Neural cell (in vitro differentiated cells): ENCODE measurements at regions not wholly inside any gene's neighbourhood (a gene's known extent, or its start where the extent isn't known, plus 50 kb on each side); places are given as distances from the start of the nearest gene placed in this dataset.

Experiments
- H2AFZ ChIP-seq: fragments of 200-600, 300-800 bp; sonication (generic), shearing (Covaris generic); 2 replicates; pipeline ENCODE4 v1.6.0; 2014; ENCODE audit warnings: low read depth, mild to moderate bottlenecking, antibody characterized with exemption, low read length, moderate library complexity
- H3F3A ChIP-seq: fragments of 200-600 bp; shearing (Covaris generic); 2 replicates; pipeline ENCODE4 v1.6.1; 2016; ENCODE audit warnings: mild to moderate bottlenecking, moderate library complexity, mixed read lengths, antibody characterized with exemption, low read length; ENCODE audit not compliant: insufficient read depth, poor library complexity, severe bottlenecking
- H3K27ac ChIP-seq: fragments of 200-600, 300-800 bp; sonication (generic), shearing (Covaris generic); 2 replicates; pipeline ENCODE4 v1.5.1; 2014; ENCODE audit warnings: mild to moderate bottlenecking, low read length, moderate library complexity
- H3K27me3 ChIP-seq: fragments of 300-800, 200-600 bp; sonication (generic), shearing (Covaris generic); 2 replicates; pipeline ENCODE4 v1.6.0; 2014; ENCODE audit warnings: mild to moderate bottlenecking, low read depth, low read length, moderate library complexity; ENCODE audit not compliant: insufficient read depth
- H3K36me3 ChIP-seq: fragments of 300-800, 200-600 bp; sonication (generic), shearing (Covaris generic); 2 replicates; pipeline ENCODE4 v1.5.1; 2014; ENCODE audit warnings: mild to moderate bottlenecking, antibody characterized with exemption, low read length, moderate library complexity; ENCODE audit not compliant: insufficient read depth
- H3K4me2 ChIP-seq: fragments of 300-800, 200-600 bp; sonication (generic), shearing (Covaris generic); 2 replicates; pipeline ENCODE4 v1.6.0; 2014; ENCODE audit warnings: mild to moderate bottlenecking, low read length
- H3K4me3 ChIP-seq: fragments of 300-800, 200-600 bp; sonication (generic), shearing (Covaris generic); 2 replicates; pipeline ENCODE4 v1.5.1; 2014; ENCODE audit warnings: mild to moderate bottlenecking, low read length, moderate library complexity
- H3K79me2 ChIP-seq: fragments of 200-600 bp; shearing (Covaris generic); replicated peaks from 2 replicates; pipeline ENCODE4 v1.6.0; 2014; ENCODE audit warnings: mild to moderate bottlenecking, low read length, moderate library complexity; ENCODE audit not compliant: insufficient read depth
- H3K9ac ChIP-seq: fragments of 300-800, 200-600 bp; sonication (generic), shearing (Covaris generic); 2 replicates; pipeline ENCODE4 v1.6.1; 2016; ENCODE audit warnings: mild to moderate bottlenecking, low read length, mixed read lengths
- H3K9me2 ChIP-seq: fragments of 200-600 bp; shearing (Covaris generic); 2 replicates; pipeline ENCODE4 v1.6.1; 2016; ENCODE audit warnings: mild to moderate bottlenecking, low read length, mixed read lengths; ENCODE audit not compliant: insufficient read depth
- H3K9me3 ChIP-seq: fragments of 200-600, 300-800 bp; sonication (generic), shearing (Covaris generic); 2 replicates; pipeline ENCODE4 v1.6.1; 2016; ENCODE audit warnings: mild to moderate bottlenecking, mixed run types, low read length, moderate library complexity, mixed read lengths
- H4K20me1 ChIP-seq: fragments of 200-600 bp; shearing (Covaris generic); 2 replicates; pipeline ENCODE4 v1.6.1; 2016; ENCODE audit warnings: mild to moderate bottlenecking, mixed run types; ENCODE audit not compliant: insufficient read depth
- EP300 ChIP-seq: fragments of 450-650 bp; conservative IDR thresholded peaks from 2 replicates; pipeline ENCODE4 v1.6.1; 2014; ENCODE audit warnings: antibody characterized with exemption, mild to moderate bottlenecking, moderate library complexity; ENCODE audit not compliant: poor library complexity, severe bottlenecking
- EZH2 ChIP-seq: fragments of 200-600, 300-800 bp; shearing (Covaris generic), sonication (generic); IDR thresholded peaks from 2 replicates; pipeline ENCODE4 v1.6.1; 2014; ENCODE audit warnings: antibody characterized with exemption, low read length, borderline replicate concordance, mild to moderate bottlenecking; ENCODE audit not compliant: insufficient read depth, poor library complexity, severe bottlenecking
- MXI1 ChIP-seq: fragments of 450-650 bp; conservative IDR thresholded peaks from 2 replicates; pipeline ENCODE4 v1.6.1; 2014; ENCODE audit warnings: antibody characterized with exemption, mild to moderate bottlenecking; ENCODE audit not compliant: poor library complexity, severe bottlenecking
- POLR2AphosphoS5 ChIP-seq: IDR thresholded peaks from 2 replicates; pipeline ENCODE4 v1.6.1; 2012
- RAD21 ChIP-seq: fragments of 450-650 bp; conservative IDR thresholded peaks from 2 replicates; pipeline ENCODE4 v1.6.1; 2014; ENCODE audit warnings: antibody characterized with exemption, mild to moderate bottlenecking, moderate library complexity
- SMC3 ChIP-seq: fragments of 450-650 bp; conservative IDR thresholded peaks from 2 replicates; pipeline ENCODE4 v1.6.1; 2014; ENCODE audit warnings: antibody characterized with exemption, mild to moderate bottlenecking, moderate library complexity; ENCODE audit not compliant: poor library complexity
- TAF1 ChIP-seq: IDR thresholded peaks from 2 replicates; pipeline ENCODE4 v1.6.1; 2012; ENCODE audit warnings: low read depth
- TF ChIP-seq, protein P1 (sequence below): fragments of 450-650 bp; IDR thresholded peaks from 2 replicates; pipeline ENCODE4 v1.5.1; 2014; ENCODE audit warnings: antibody characterized with exemption, mild to moderate bottlenecking, moderate library complexity; ENCODE audit not compliant: poor library complexity, severe bottlenecking
- TF ChIP-seq, protein P2 (sequence below): IDR thresholded peaks from 2 replicates; pipeline ENCODE4 v1.6.1; 2012; ENCODE audit warnings: borderline replicate concordance

DNA sequence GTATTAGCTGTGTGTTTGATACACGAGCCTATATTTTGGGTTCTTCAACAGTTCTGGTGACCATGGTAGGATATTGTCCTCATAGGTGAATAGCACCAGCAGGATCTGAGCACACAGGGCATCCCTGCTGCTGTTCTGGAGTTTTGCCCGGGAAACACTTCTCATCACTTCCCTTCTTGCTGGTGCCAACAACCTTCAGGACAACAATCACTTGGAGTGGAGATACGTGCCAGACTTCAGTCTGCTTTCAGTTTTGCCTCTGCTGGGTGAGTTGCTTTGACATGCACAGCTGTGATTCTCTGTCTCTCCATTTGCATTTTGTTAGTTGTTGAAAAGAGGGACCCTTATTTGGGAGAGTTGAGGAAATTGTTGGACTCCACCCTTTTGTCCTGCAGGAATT is 1347.2 kb upstream of the DDX18 start:
- H3K9ac ChIP-seq, result no peak overlapping the region
- TF ChIP-seq, protein P1, sequence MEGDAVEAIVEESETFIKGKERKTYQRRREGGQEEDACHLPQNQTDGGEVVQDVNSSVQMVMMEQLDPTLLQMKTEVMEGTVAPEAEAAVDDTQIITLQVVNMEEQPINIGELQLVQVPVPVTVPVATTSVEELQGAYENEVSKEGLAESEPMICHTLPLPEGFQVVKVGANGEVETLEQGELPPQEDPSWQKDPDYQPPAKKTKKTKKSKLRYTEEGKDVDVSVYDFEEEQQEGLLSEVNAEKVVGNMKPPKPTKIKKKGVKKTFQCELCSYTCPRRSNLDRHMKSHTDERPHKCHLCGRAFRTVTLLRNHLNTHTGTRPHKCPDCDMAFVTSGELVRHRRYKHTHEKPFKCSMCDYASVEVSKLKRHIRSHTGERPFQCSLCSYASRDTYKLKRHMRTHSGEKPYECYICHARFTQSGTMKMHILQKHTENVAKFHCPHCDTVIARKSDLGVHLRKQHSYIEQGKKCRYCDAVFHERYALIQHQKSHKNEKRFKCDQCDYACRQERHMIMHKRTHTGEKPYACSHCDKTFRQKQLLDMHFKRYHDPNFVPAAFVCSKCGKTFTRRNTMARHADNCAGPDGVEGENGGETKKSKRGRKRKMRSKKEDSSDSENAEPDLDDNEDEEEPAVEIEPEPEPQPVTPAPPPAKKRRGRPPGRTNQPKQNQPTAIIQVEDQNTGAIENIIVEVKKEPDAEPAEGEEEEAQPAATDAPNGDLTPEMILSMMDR, result no peak
- TF ChIP-seq, protein P2, sequence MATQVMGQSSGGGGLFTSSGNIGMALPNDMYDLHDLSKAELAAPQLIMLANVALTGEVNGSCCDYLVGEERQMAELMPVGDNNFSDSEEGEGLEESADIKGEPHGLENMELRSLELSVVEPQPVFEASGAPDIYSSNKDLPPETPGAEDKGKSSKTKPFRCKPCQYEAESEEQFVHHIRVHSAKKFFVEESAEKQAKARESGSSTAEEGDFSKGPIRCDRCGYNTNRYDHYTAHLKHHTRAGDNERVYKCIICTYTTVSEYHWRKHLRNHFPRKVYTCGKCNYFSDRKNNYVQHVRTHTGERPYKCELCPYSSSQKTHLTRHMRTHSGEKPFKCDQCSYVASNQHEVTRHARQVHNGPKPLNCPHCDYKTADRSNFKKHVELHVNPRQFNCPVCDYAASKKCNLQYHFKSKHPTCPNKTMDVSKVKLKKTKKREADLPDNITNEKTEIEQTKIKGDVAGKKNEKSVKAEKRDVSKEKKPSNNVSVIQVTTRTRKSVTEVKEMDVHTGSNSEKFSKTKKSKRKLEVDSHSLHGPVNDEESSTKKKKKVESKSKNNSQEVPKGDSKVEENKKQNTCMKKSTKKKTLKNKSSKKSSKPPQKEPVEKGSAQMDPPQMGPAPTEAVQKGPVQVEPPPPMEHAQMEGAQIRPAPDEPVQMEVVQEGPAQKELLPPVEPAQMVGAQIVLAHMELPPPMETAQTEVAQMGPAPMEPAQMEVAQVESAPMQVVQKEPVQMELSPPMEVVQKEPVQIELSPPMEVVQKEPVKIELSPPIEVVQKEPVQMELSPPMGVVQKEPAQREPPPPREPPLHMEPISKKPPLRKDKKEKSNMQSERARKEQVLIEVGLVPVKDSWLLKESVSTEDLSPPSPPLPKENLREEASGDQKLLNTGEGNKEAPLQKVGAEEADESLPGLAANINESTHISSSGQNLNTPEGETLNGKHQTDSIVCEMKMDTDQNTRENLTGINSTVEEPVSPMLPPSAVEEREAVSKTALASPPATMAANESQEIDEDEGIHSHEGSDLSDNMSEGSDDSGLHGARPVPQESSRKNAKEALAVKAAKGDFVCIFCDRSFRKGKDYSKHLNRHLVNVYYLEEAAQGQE, result no peak
- no peak for TF ChIP-seq MXI1
- TF ChIP-seq TAF1, result no peak
- TF ChIP-seq EZH2, result no peak
- TF ChIP-seq EP300, result no peak
- TF ChIP-seq POLR2AphosphoS5, result no peak
- no peaks in the 10 kb centered on the region for H3K79me2 ChIP-seq
- no peak overlapping the region for H3K4me3 ChIP-seq
- H2AFZ ChIP-seq, result no peak overlapping the region
- H3K27me3 ChIP-seq, result no peaks in the 10 kb centered on the region
- no peak overlapping the region for H3K4me2 ChIP-seq
- no peaks in the 10 kb centered on the region for H4K20me1 ChIP-seq
- H3K9me3 ChIP-seq, result no peaks in the 10 kb centered on the region
- no peak overlapping the region for H3K27ac ChIP-seq
- H3K36me3 ChIP-seq, result no peaks in the 10 kb centered on the region
- H3F3A ChIP-seq, result no peaks in the 10 kb centered on the region
- H3K9me2 ChIP-seq, result no peaks in the 10 kb centered on the region

DNA sequence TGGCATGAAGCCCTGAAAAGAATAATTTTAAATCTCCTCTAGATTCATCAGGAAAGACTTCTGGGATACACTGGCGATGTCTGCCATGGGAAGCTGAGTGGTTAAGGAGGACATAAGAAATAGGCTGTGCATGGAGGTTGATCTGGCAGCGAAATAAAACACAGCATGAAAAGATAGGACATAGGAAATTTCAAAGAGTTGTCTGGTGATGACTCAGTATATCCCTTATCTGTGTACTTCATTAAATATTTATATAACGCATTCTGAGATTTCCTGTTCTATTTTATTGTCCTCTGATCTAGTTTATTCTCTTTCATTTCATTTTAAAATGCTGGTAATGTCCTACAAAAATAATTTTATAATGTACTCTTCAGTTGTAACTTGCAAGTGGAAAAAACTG is 1337.3 kb upstream of the DDX18 start:
- Histone ChIP-seq H2AFZ (no peak overlapping the region), H3K27me3 (no peaks in the 10 kb centered on the region)

More for the DNA sequence above, 1337.3 kb upstream of the DDX18 start:
- TF ChIP-seq MXI1 (no peak), TAF1 (no peak), SMC3 (no peak), EP300 (no peak), RAD21 (no peak), EZH2 (no peak)
- TF ChIP-seq, protein P1, result no peak
- Histone ChIP-seq H3K27ac (no peak overlapping the region), H3K4me2 (no peak overlapping the region), H3F3A (no peaks in the 10 kb centered on the region), H3K9me3 (no peaks in the 10 kb centered on the region), H3K79me2 (no peaks in the 10 kb centered on the region), H3K4me3 (no peak overlapping the region), H3K9ac (no peak overlapping the region), H3K9me2 (no peaks in the 10 kb centered on the region), H4K20me1 (no peaks in the 10 kb centered on the region), H3K36me3 (no peaks in the 10 kb centered on the region)
